Activated T-helper 1 cell treated with anti-CD3 and anti-CD28 coated beads, Interleukin-12 subunit alpha, Interleukin-12 subunit beta, Interleukin-2, Interleukin-4 antibody, amounts not matched to agents 30 ng/mL and 10 ng/mL and 1 ng/mL, durations not matched to agents 14 hours and 24 hours and 36 hours (primary cell): ENCODE measurements at regions not wholly inside any gene's neighbourhood (a gene's known extent, or its start where the extent isn't known, plus 50 kb on each side); places are given as distances from the start of the nearest gene placed in this dataset.

Source experiments
- DNase-seq: peaks from one replicate; pipeline ENCODE4 v3.0.0; 2021; ENCODE audit warnings: low spot score
- H3K27ac Mint-ChIP-seq: one replicate; pipeline ENCODE4 v1.8.0; 2021; ENCODE audit warnings: mild to moderate bottlenecking, mixed read lengths
- H3K27me3 Mint-ChIP-seq: one replicate; pipeline ENCODE4 v1.8.0; 2022; ENCODE audit warnings: mild to moderate bottlenecking, moderate library complexity, mixed read lengths; ENCODE audit not compliant: insufficient read depth
- H3K36me3 Mint-ChIP-seq: one replicate; pipeline ENCODE4 v1.8.0; 2021; ENCODE audit warnings: low read depth, mixed read lengths
- H3K4me1 Mint-ChIP-seq: one replicate; pipeline ENCODE4 v1.8.0; 2021; ENCODE audit warnings: low read depth, mixed read lengths
- H3K4me3 Mint-ChIP-seq: one replicate; pipeline ENCODE4 v1.8.0; 2021; ENCODE audit warnings: mild to moderate bottlenecking, moderate library complexity, mixed read lengths
- H3K9me3 Mint-ChIP-seq: one replicate; pipeline ENCODE4 v1.8.0; 2021; ENCODE audit warnings: mixed read lengths
- intact Hi-C: fragments of 100-400 bp; cut with micrococcal nuclease; formaldehyde crosslinking; loops from one replicate; pipeline ENCODE4 v1.15.1; 2024

DNA sequence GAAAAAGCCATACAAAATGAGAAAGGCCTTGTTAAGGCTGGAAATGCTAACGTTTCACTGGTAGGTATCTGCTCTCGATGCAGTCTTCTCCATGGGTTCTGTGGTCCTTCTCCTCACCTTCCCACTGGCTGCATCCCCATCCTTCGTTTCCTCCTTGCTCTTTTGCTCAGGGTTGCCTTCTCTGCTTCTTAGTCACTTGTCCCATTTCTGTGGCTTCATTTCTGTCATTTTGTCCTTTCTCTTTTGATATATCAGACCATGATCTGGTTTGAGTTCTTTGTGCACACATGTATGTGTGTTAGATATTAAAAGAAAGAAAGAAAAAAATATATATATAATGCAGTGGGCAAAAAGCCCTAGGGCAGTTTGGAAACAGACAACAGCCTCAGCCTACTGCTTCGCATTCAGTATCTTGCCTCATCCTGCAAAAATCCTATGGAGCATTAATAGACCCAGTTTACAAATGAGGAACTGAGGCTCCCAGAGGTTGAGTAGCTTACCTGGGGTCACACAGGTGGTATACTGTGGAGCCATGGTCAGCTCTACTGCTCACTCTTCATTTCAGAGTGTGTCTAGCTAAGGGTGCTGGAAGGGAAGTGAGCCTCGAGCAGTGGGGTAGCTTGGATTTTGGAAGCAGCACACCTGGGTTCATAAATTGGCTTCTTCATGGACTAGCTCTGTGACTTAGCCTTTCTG, 57.6 kb upstream of the MEDAG start:
- no peak for DNase-seq
- Mint-ChIP-seq H3K27ac (no peak overlapping the region), H3K36me3 (no peaks in the 10 kb centered on the region), H3K9me3 (no peaks in the 10 kb centered on the region), H3K4me1 (peaks cover 15% of the 10 kb centered on the region), H3K27me3 (peaks cover 12% of the 10 kb centered on the region), H3K4me3 (no peak overlapping the region)
- intact Hi-C loops: no loop called here

DNA sequence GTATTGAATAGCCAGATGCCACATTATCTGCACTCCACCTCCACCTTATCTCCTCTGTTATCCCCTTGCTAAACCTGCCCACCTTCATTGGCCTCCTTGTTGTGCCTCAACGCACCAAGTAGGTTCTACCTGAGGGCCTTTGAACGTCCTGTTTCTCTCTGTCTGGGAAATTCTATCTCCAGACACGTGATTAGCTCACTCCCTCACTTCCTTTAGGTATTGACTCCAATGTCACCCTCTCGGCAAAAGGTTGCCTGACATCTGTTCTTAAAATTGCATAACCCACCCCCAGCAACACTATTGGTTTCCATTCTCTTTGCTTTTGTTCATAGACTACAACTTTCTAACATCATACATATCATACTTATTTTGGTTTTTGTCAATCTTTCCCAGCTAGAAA, 56.5 kb upstream of the MEDAG start:
- H3K27me3 Mint-ChIP-seq: peaks cover 12% of the 10 kb centered on the region
- intact Hi-C loops: no loop called here
- no peaks in the 10 kb centered on the region for H3K9me3 Mint-ChIP-seq
- H3K4me3 Mint-ChIP-seq: no peak overlapping the region
- H3K27ac Mint-ChIP-seq: no peak overlapping the region
- H3K4me1 Mint-ChIP-seq: peaks cover 15% of the 10 kb centered on the region
- DNase-seq: no peak
- no peaks in the 10 kb centered on the region for H3K36me3 Mint-ChIP-seq

DNA sequence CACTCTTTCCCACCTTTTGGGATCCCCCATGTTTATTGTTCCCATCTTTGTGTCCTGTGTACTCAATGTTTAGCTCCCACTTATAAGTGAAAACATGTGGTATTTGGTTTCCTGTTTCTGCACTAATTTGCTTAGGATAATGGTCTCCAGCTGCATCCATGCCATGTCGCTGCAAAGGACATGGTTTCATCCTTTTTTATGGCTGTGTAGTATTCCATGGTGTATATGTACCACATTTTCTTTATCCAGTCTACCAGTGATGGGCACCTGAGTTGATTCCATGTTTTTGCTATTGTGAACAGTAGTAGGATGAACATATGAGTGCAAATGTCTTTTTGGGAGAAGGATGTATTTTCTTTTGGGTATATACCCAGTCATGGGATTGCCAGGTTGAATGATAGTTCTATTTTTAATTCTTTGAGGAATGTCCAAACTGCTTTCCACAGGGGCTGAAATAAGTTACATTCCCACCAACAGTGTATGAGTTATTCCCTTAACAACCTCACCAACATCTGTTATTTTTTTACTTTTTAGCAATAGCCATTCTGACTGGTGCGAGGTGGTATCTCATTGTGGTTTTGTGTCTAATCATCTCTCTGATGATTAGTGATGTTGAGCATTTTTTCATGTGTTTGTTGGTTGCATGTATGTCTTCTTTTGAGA, 55.7 kb upstream of the MEDAG start:
- H3K4me3 Mint-ChIP-seq: no peak overlapping the region
- intact Hi-C loops: no loop called here
- H3K27me3 Mint-ChIP-seq: peaks cover 12% of the 10 kb centered on the region
- H3K27ac Mint-ChIP-seq: no peak overlapping the region
- no peaks in the 10 kb centered on the region for H3K9me3 Mint-ChIP-seq
- no peaks in the 10 kb centered on the region for H3K36me3 Mint-ChIP-seq
- peaks cover 15% of the 10 kb centered on the region for H3K4me1 Mint-ChIP-seq
- DNase-seq: no peak

DNA sequence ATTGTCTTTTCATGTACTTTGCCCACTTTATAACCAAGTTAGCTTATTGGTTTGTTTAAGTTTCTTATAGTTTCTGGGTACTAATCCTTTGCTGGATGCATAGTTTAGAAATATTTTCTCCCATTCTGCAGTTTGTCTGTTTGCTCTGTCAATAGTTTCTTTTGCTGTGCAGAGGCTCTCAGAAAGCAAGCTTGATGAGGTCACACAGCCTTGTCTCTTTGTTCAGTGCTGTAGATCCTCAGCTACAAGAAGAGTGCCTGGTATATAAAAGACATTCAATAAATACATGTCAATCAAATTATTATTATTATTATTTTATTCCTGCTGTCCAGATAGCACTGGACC, 55.2 kb upstream of the MEDAG start:
- Mint-ChIP-seq H3K9me3 (no peaks in the 10 kb centered on the region), H3K36me3 (no peaks in the 10 kb centered on the region), H3K4me3 (no peak overlapping the region), H3K27ac (no peak overlapping the region), H3K27me3 (peaks cover 10% of the 10 kb centered on the region), H3K4me1 (peaks cover 15% of the 10 kb centered on the region)
- DNase-seq: no peak
- intact Hi-C loops: no loop called here

DNA sequence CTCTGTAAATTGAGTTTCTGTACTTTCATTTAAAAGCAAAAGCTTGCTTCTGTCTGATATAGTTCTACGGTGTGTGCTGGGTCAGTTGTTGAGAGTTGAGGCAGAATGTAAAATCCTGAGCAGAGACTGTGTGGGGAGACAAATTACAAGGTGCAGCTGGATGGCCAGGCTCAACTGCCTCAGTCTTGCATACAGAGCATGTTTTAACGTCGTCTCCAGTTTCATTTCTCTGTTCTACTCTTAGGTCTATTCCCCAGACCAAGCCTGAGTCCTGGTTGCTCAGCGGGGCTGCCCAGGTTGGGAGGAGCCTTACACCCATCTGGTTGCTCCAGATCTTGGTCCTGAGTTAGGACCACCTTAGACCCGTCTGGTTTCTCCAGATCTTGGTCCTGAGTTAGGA, 54.4 kb upstream of the MEDAG start:
- Mint-ChIP-seq H3K4me1 (peaks cover 10% of the 10 kb centered on the region), H3K9me3 (no peaks in the 10 kb centered on the region), H3K27ac (no peak overlapping the region), H3K27me3 (peaks cover 12% of the 10 kb centered on the region), H3K4me3 (no peak overlapping the region), H3K36me3 (no peaks in the 10 kb centered on the region)
- DNase-seq: no peak
- intact Hi-C loops: no loop called here

DNA sequence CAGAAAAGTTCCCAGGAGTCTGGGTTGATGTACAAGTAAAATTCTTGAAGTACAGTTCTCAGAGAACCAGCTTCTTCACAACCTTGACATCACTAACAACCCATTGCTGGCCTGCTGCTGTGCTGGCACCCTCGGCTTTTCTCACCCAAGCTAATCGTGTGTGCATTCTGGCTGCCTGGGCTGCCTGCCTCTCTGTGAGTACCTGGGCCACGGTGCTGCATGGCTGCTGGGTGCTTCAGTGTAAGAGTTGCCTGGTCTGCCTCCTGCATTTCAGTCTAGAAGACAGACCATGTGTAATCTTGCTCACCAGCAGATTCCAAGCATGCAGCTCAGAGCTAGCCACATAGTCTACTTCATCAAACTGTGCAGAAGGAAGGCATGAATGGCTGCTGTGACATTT, 50.5 kb upstream of the MEDAG start:
- Mint-ChIP-seq H3K27me3 (peaks cover 6% of the 10 kb centered on the region), H3K4me1 (no peaks in the 10 kb centered on the region), H3K36me3 (no peaks in the 10 kb centered on the region), H3K4me3 (no peak overlapping the region), H3K27ac (no peak overlapping the region), H3K9me3 (no peaks in the 10 kb centered on the region)
- DNase-seq: no peak
- intact Hi-C loops: no loop called here

DNA sequence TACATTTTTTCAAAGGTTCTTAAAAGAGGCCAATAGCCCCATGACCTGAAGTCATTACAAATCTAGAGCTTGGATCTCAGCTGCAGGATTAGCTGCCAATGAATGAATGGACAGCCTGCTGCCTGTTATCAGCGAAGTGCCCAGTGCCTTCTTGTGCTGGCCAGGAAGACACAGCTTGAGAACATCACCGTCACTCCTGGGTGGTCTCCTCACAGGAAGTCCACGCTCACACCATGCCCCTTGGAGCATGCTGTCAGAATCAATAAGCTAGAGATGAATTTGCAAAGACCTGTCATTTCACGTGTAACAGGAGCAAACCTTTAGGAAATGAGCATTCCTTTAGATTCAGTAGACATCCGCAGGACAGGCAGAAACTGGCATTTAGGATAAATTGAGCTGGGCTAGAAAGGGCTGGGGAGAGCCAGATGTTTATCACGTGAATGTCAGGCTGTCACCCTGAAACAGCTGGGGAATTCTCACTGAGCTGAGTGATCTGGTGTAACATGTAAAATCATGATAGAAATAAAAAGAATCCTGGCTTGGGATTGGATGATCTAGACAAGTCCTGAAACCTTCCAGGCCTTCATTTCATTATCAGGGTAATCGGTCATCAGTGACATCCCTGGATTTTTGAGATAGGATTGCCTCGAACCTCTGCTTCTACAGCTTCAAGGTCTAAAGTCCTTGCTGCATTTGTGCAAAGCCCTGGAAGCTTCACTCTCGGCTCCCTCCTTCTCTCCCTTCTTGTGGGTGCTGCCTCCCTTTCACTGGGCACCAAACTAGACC, 49.9 kb upstream of the MEDAG start:
- intact Hi-C loops: no loop called here
- Mint-ChIP-seq H3K27me3 (peaks cover 6% of the 10 kb centered on the region), H3K27ac (no peak overlapping the region), H3K4me3 (no peak overlapping the region), H3K36me3 (no peaks in the 10 kb centered on the region), H3K4me1 (no peaks in the 10 kb centered on the region), H3K9me3 (no peaks in the 10 kb centered on the region)
- no peak for DNase-seq
